ENCODE measurements at regions not wholly inside any gene's neighbourhood (a gene's known extent, or its start where the extent isn't known, plus 50 kb on each side); places are given as distances from the start of the nearest gene placed in this dataset.

GRCh38 chr5:73267766-73268435 is 94.9 kb downstream of the TMEM174 start:
- no CpG with 5 or more reads among the region's 8 CpGs for WGBS, 2 experiments (ENCODE audit: extremely low coverage in 2 of 2, insufficient read length in 1 of 2)
- Histone ChIP-seq H2AK9ac (replicated peaks; ENCODE audit: low read depth, low read length, poor library complexity) (no peak overlapping the region), H2AFZ (replicated peaks; ENCODE audit: low read length, poor library complexity) (peak overlapping the region; percentile 77), H4K8ac (ENCODE audit: low read depth in 2 of 2, low read length in 2 of 2) (peak overlapping the region in 1 of 2 experiments; percentile 52; a peak in 1 of 4 replicates), H3K23ac (ENCODE audit: low read depth, low read length) (peak overlapping the region; percentile 46), H4K20me1 (ENCODE audit: insufficient read depth, low read length) (no peaks in the 10 kb centered on the region), H3K27me3 (ENCODE audit: control insufficient read depth, insufficient read depth, low read length) (peaks cover 8% of the 10 kb centered on the region), H3K4me2 (ENCODE audit: low read depth, low read length) (peak overlapping the region; percentile 70), H2BK5ac (ENCODE audit: low read depth, low read length, poor library complexity, severe bottlenecking) (no peak overlapping the region), H3K56ac (ENCODE audit: extremely low read depth, insufficient read depth, low read length) (peak overlapping the region; percentile 6; the same call in 1 of the 2 replicates), H2BK120ac (ENCODE audit: low read depth, low read length) (peak overlapping the region; percentile 73; the same call in 1 of the 2 replicates), H3K9me1 (ENCODE audit: insufficient read depth, low read length) (peaks cover 5% of the 10 kb centered on the region; the same call in 1 of the 2 replicates), H3K4ac (ENCODE audit: low read depth, low read length) (peak overlapping the region; percentile 59; the same call in 1 of the 2 replicates), H2BK20ac (ENCODE audit: low read depth, low read length) (peak overlapping the region; percentile 39; the same call in 1 of the 2 replicates), H3K79me1 (ENCODE audit: low read depth in 1 of 2, low read length in 2 of 2) (no peaks in the 10 kb centered on the region), H4K91ac (ENCODE audit: insufficient read depth, low read depth, low read length) (no peak overlapping the region), H3K9ac (ENCODE audit: low read depth, low read length) (peak overlapping the region; percentile 2; the same call in 1 of the 2 replicates), H3K27ac (ENCODE audit: insufficient read depth, low read length) (no peak overlapping the region), H4K5ac (ENCODE audit: low read depth, low read length) (no peak overlapping the region), H3K14ac (replicated peaks; ENCODE audit: low read depth, low read length) (peak overlapping the region; percentile 30), H3K36me3 (ENCODE audit: control insufficient read depth, insufficient read depth, low read length) (no peaks in the 10 kb centered on the region), H3K4me3 (ENCODE audit: insufficient read depth, low read depth, low read length) (no peak overlapping the region), H2BK15ac (ENCODE audit: low read depth, low read length) (no peak overlapping the region), H3K4me1 (ENCODE audit: control insufficient read depth, insufficient read depth, low read length) (peaks cover 12% of the 10 kb centered on the region), H3K9me3 (ENCODE audit: control insufficient read depth, insufficient read depth, low read length) (no peaks in the 10 kb centered on the region), H3K18ac (ENCODE audit: low read depth, low read length) (peak overlapping the region; percentile 3; the same call in 1 of the 2 replicates), H2AK5ac (ENCODE audit: low read depth, low read length) (no peak overlapping the region)
- ChIA-PET POLR2A (ENCODE audit: unreplicated experiment) (no interaction called here), CTCF (no interaction called here)
- intact Hi-C loops (cut with micrococcal nuclease), result no loop called here
- in situ Hi-C loops (cut with MboI; ENCODE audit: low sequenced_read_pairs), result no loop called here
- DNase-seq (no peak), ATAC-seq (ENCODE audit: low read depth) (no peak)
- dilution Hi-C loops (cut with HindIII; ENCODE audit: low sequenced_read_pairs, unreplicated experiment), result no loop called here
- BruUV-seq (replicated peaks), result no TSS peak
- TF ChIP-seq, protein P1, sequence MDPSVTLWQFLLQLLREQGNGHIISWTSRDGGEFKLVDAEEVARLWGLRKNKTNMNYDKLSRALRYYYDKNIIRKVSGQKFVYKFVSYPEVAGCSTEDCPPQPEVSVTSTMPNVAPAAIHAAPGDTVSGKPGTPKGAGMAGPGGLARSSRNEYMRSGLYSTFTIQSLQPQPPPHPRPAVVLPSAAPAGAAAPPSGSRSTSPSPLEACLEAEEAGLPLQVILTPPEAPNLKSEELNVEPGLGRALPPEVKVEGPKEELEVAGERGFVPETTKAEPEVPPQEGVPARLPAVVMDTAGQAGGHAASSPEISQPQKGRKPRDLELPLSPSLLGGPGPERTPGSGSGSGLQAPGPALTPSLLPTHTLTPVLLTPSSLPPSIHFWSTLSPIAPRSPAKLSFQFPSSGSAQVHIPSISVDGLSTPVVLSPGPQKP (IDR thresholded peaks at IDR 0.05; ENCODE audit: borderline replicate concordance, low read depth, low read length), result no peak
- no peak for TF ChIP-seq BHLHE40 (IDR thresholded peaks at IDR 0.05; ENCODE audit: low read depth, low read length)
- TF ChIP-seq USF2 (IDR thresholded peaks at IDR 0.05; ENCODE audit: low read depth, low read length), result no peak
- TF ChIP-seq CEBPB (IDR thresholded peaks at IDR 0.05; ENCODE audit: low read depth, low read length), result no peak
- TF ChIP-seq SMC3 (IDR thresholded peaks at IDR 0.05; ENCODE audit: low read depth, low read length), result no peak
- no peak for TF ChIP-seq MXI1 (IDR thresholded peaks at IDR 0.05; ENCODE audit: borderline replicate concordance, low read depth, low read length)
- no peak for TF ChIP-seq MAZ (IDR thresholded peaks at IDR 0.05; ENCODE audit: borderline replicate concordance, low read depth, low read length)

Data from IMR-90 (cell line).